ENCODE measurements at regions not wholly inside any gene's neighbourhood (a gene's known extent, or its start where the extent isn't known, plus 50 kb on each side); places are given as distances from the start of the nearest gene placed in this dataset.
"Not testable (repeated sequence)": the region's sequence is repeated elsewhere in the genome, so short reads cannot be mapped to it uniquely, and the experiment has no call there.

DNA sequence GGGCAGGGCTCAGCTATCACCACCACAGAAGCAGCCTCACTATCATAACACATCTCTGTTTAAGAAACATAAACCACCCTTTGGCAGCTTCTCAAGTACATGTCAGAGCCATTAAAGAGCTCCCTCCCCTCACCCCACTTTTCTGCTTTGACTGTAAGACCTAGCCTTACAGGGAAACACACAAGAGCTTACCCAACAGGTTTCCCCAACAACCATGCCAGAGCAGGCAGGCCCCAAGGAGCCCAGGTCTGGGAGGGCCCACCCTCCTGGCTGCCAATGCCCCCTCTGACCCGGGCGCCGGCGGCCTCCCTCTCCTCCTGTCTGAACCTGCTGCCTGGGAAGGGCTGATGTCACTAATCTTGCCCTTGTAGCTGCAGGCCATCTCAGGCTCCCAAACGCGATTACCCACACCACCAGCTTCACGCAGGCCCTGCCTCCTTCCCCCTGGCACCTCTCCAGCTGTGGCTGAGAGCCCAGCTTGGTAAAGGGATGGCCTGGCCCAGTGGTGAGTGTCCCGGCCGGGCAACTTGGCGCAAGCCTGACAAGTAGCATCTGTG, 402.0 kb downstream of the MAFB start:
- DNase-seq (ENCODE audit: extremely low read depth in 1 of 2, low read depth in 1 of 2), result no peak

- DNase-seq (ENCODE audit: extremely low read depth in 1 of 2, low read depth in 1 of 2), result no peak
Measured at GRCh38 chr20:40284611-40285010, 404.4 kb downstream of the MAFB start.

DNA sequence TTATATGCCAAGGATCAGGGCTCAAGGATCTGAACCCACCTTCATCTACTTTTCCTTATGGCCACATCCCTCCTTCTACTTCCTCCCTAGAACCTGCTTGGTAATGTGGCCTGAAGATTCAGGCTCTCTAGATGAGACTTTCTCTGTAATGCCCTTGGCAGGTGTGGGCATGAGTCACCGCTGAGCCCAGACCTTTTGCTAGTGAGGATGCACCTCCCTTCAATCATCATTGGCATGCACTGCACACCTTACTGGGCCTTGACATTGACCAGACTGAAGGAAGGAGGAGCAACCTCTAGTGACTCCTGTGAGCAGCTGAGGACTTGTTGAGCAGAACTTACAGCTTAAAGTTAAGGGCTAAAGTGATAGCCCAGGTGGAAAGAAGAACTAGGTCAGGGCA, 405.3 kb downstream of the MAFB start:
- DNase-seq (ENCODE audit: extremely low read depth in 1 of 2, low read depth in 1 of 2), result no peak

- no peak for DNase-seq (ENCODE audit: extremely low read depth in 1 of 2, low read depth in 1 of 2)
Measured at GRCh38 chr20:40282941-40283340, 406.1 kb downstream of the MAFB start.

DNA sequence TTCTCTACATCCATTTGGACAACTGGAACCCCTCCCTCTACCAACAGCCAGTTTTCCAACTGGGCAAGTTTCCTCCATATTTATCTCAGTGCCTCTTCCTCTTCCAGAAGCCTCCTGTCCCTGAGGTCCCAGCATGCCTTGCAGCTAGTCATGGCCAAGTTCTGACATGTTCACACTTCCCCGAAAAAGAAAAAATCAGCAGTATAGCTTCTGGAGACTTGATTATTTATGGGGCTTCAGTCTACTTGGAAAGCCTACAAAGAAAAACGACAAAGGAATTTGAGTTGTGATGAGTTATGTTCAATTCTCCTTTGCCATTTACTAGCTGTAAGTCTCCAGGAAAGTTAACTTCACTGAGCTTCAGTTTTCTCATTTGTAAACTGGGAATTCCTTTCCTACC, 406.5 kb downstream of the MAFB start:
- DNase-seq (ENCODE audit: extremely low read depth in 1 of 2, low read depth in 1 of 2), result no peak

GRCh38 chr20:40280616-40281015, 408.4 kb downstream of the MAFB start:
- no peak for DNase-seq (ENCODE audit: extremely low read depth in 1 of 2, low read depth in 1 of 2)

DNA sequence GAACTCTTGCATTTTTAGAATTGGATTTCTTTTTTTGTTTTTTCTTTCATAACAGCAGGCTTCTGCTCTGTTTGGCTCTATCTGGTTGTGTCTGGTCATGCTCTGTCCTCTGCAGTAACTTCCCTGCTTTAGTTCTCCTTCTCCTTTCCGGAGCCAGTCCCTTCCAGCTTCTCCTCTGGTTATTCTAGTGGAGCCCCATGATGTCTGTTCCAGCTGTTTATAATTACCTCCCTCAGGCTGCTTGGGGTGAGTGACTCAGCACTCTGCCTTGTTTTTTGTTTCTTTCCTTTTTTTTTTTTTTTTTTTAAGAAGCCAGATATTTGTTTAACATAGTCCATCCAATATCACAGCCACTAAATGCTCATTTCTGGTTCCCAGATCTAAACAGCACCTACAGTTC, 409.6 kb downstream of the MAFB start:
- DNase-seq (ENCODE audit: extremely low read depth in 1 of 2, low read depth in 1 of 2), result no peak

DNA sequence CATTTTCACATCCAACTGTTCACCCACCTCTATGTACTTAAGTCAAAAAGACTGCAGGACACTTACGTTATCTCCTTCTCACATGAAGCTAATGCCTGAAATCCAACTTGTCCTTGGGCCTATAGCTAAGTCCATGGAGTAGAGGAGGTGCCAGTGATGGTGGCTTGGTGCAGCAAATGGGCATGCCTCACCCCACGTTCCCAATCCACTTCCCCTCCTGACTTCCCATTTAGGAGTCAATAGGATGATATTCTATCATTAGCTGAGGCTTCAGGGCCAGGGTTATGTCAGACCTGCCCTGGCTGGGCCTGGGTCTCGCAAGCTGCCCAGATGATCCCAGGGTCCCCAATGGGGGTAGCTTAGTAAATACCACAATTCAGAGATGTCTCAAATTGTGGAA, 410.4 kb downstream of the MAFB start:
- no peak for DNase-seq (ENCODE audit: extremely low read depth in 1 of 2, low read depth in 1 of 2)

DNA sequence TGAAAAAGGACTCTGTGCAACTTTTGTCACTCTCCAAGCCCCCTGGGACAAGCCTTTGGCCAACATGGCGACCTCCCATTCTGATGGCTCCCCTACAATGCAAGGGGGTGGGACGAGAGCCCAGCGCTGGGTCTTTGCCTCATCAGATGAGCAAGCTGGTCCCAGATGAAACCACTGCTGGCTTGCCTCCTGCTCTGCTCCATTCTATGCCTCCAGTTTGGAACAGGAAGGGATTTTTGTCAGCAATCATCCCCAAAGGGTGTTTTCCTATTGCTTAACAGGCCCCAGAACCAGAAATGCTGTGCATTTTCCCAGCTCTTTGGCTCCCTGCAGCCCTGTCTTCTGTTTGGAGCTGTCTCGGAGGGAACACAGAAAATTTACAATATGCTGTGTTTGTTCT, 412.7 kb downstream of the MAFB start:
- DNase-seq (ENCODE audit: extremely low read depth in 1 of 2, low read depth in 1 of 2), result no peak

GRCh38 chr20:40275738-40276137, 413.3 kb downstream of the MAFB start:
- no peak for DNase-seq (ENCODE audit: extremely low read depth in 1 of 2, low read depth in 1 of 2)

DNA sequence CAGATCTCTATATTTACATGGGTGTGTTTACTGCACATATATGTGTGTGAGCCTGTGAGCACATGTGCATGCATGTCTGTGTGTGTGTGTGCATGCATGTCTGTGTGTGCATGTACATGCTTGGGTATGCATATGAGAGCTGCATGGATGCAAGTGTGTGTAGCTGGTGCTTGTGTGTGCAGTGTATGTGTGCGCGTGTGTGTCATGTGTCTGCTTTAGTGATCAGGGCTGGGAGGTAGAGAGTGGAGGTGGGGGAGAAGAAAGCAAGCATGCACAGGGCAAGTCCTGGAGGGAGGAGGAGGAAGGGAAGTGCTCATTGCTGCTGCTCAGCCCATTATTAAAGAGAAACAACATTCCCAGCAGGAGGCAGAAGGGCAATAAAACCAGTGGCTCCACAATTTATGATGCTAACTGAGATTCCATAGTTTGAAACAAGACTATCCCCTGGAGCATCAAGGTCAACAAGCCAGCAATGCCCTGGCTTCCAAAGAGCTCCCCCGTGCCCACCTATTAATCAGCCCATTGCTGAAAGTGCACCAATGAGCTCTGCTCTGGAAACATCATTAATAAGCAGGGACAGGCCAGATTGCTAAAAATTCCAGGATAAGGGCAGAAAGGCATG, 414.0 kb downstream of the MAFB start:
- DNase-seq (ENCODE audit: extremely low read depth in 1 of 2, low read depth in 1 of 2), result no peak

DNA sequence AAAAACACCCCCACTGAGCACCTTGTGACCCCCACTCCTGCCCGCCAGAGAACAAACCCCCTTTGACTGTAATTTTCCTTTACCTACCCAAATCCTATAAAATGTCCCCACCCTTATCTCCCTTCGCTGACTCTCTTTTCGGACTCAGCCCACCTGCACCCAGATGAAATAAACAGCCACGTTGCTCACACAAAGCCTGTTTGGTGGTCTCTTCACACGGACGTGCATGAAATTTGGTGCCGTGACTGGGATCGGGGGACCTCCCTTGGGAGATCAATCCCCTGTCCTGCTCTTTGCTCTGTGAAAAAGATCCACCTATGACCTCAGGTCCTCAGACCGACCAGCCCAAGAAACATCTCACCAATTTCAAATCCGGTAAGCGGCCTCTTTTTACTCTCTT, 419.8 kb downstream of the MAFB start:
- not testable (repeated sequence) for DNase-seq (ENCODE audit: extremely low read depth in 1 of 2, low read depth in 1 of 2)

- DNase-seq (ENCODE audit: extremely low read depth in 1 of 2, low read depth in 1 of 2), result no peak
Measured at GRCh38 chr20:40268321-40269075, 420.5 kb downstream of the MAFB start.

GRCh38 chr20:40265825-40266533, 423.1 kb downstream of the MAFB start:
- DNase-seq (ENCODE audit: extremely low read depth in 1 of 2, low read depth in 1 of 2), result no peak

- no peak for DNase-seq (ENCODE audit: extremely low read depth in 1 of 2, low read depth in 1 of 2)
Measured at GRCh38 chr20:40262219-40262618, 426.8 kb downstream of the MAFB start.

GRCh38 chr20:40258931-40259330, 430.1 kb downstream of the MAFB start:
- no peak for DNase-seq (ENCODE audit: extremely low read depth in 1 of 2, low read depth in 1 of 2)

DNA sequence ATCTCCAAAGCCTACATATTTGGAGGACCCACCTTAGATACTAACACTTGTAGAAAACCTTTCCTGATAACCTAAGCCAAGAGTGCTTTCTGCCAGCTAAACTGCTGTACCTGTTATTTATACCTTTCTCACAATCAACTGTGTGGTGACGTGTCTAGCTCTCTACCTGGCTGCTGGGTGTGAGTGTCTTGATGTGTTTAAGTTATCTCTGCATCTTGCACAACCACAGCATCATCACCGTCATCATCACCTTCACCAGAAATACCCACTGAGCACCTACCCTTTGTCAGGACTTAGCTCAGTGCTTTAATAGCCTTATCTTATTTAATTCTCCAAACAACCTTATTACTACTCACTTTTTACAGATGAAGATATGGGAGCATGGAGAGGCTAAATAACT, 431.3 kb downstream of the MAFB start:
- DNase-seq (ENCODE audit: extremely low read depth in 1 of 2, low read depth in 1 of 2), result no peak

DNA sequence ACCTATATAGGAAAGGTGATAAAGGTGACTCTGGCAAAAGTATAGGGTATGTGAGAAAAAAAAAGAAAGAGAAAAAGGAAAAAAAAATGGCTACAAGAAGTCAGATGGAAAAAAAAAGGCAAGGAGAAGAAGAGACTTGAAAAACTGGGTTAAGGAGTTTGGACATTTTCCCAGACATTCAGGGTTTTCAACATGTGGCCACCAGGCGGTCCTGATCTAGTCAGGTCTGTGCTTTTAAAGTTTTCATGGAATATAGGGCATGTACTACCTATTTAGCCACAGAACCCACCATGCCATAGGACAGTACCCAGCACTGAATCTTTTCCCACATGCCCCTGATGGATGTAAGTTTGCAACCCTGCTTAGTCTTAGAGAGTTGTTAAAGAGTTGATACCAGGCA, 433.7 kb downstream of the MAFB start:
- DNase-seq (ENCODE audit: extremely low read depth in 1 of 2, low read depth in 1 of 2), result no peak

- no peak for DNase-seq (ENCODE audit: extremely low read depth in 1 of 2, low read depth in 1 of 2)
Measured at GRCh38 chr20:40254023-40254772, 434.8 kb downstream of the MAFB start.

GRCh38 chr20:40251284-40251932, 437.6 kb downstream of the MAFB start:
- DNase-seq (ENCODE audit: extremely low read depth in 1 of 2, low read depth in 1 of 2), result no peak

DNA sequence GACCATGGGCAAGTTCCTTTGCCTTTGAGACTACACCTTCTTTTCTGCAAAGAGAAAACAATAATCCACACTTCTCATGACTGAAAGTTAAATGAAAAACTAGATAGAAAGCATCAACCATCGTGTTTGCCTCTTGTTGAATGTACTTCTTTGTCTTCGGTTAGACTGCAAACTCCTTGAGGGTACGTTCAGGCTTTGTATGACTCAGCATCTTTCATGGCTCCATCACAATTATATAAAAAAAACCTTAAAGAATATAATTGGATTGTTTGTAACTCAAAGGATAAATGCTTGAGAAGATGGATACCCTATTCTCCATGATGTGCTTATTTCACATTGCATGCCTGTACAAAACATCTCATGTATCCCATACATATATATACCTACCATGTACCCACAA, 439.2 kb downstream of the MAFB start:
- no peak for DNase-seq (ENCODE audit: extremely low read depth in 1 of 2, low read depth in 1 of 2)

Data from activated CD8-positive, alpha-beta memory T cell treated with anti-CD3 and anti-CD28 coated beads for 1 hour (primary cell).